Astrocyte (in vitro differentiated cells and primary cell): ENCODE measurements at regions not wholly inside any gene's neighbourhood (a gene's known extent, or its start where the extent isn't known, plus 50 kb on each side); places are given as distances from the start of the nearest gene placed in this dataset.

Experiments used
- DNase-seq: peaks from one replicate; pipeline ENCODE4 v3.0.0-alpha.2; 2010; ENCODE audit warnings: low read depth
- FAIRE-seq: peaks from 2 replicates; lab custom pipeline; 2011; peaks lifted over from hg19 to GRCh38; lab: Jason Lieb, UNC
- H2AFZ ChIP-seq: 2 replicates; pipeline ENCODE4 v1.6.0; 2012; ENCODE audit warnings: low read depth, low read length, inconsistent platforms
- H3K27ac ChIP-seq: 2 replicates; pipeline ENCODE4 v1.5.1; 2011; ENCODE audit warnings: low read depth, low read length, inconsistent platforms
- H3K27me3 ChIP-seq: 2 replicates; pipeline ENCODE4 v1.6.0; 2011; ENCODE audit warnings: low read length, inconsistent platforms; ENCODE audit not compliant: insufficient read depth
- H3K36me3 ChIP-seq: 2 replicates; pipeline ENCODE4 v1.5.1; 2011; ENCODE audit warnings: low read length, inconsistent platforms; ENCODE audit not compliant: insufficient read depth
- H3K4me1 ChIP-seq: 2 replicates; pipeline ENCODE4 v1.5.1; 2011; ENCODE audit warnings: low read length, inconsistent platforms; ENCODE audit not compliant: insufficient read depth
- H3K4me2 ChIP-seq: 2 replicates; pipeline ENCODE4 v1.6.0; 2012; ENCODE audit warnings: low read length, inconsistent platforms
- H3K4me3 ChIP-seq: 2 replicates; pipeline ENCODE4 v1.5.1; 2011; ENCODE audit warnings: low read depth, mild to moderate bottlenecking, low read length, inconsistent platforms; ENCODE audit not compliant: insufficient read depth
- H3K79me2 ChIP-seq: 2 replicates; pipeline ENCODE4 v1.6.0; 2012; ENCODE audit warnings: mild to moderate bottlenecking, low read length, inconsistent platforms; ENCODE audit not compliant: insufficient read depth
- H3K9ac ChIP-seq: 2 replicates; pipeline ENCODE4 v1.6.0; 2012; ENCODE audit warnings: mild to moderate bottlenecking, low read length, inconsistent platforms
- H3K9me3 ChIP-seq: 2 replicates; pipeline ENCODE4 v1.5.1; 2012; ENCODE audit warnings: low read depth, mild to moderate bottlenecking, low read length, inconsistent platforms; ENCODE audit not compliant: insufficient read depth
- H4K20me1 ChIP-seq: 2 replicates; pipeline ENCODE4 v1.6.0; 2012; ENCODE audit warnings: low read length, inconsistent platforms; ENCODE audit not compliant: insufficient read depth
- H3K27ac Mint-ChIP-seq: one replicate; pipeline ENCODE4 v1.8.0; 2021; ENCODE audit warnings: mild to moderate bottlenecking, mixed read lengths; ENCODE audit not compliant: unreplicated experiment
- H3K27me3 Mint-ChIP-seq: one replicate; pipeline ENCODE4 v1.8.0; 2021; ENCODE audit warnings: low read depth, mixed read lengths; ENCODE audit not compliant: unreplicated experiment
- H3K36me3 Mint-ChIP-seq: one replicate; pipeline ENCODE4 v1.8.0; 2021; ENCODE audit warnings: low read depth, mixed read lengths; ENCODE audit not compliant: unreplicated experiment
- H3K4me1 Mint-ChIP-seq: one replicate; pipeline ENCODE4 v1.8.0; 2021; ENCODE audit warnings: low read depth, mixed read lengths; ENCODE audit not compliant: unreplicated experiment
- H3K4me3 Mint-ChIP-seq: one replicate; pipeline ENCODE4 v1.8.0; 2021; ENCODE audit warnings: mild to moderate bottlenecking, moderate library complexity, mixed read lengths; ENCODE audit not compliant: unreplicated experiment
- H3K9me3 Mint-ChIP-seq: one replicate; pipeline ENCODE4 v1.8.0; 2021; ENCODE audit warnings: mild to moderate bottlenecking, mixed read lengths; ENCODE audit not compliant: unreplicated experiment
- CTCF ChIP-seq: IDR thresholded peaks from 2 replicates; pipeline ENCODE4 v1.5.1; 2011; ENCODE audit warnings: low read depth, mild to moderate bottlenecking, inconsistent platforms, low read length, moderate library complexity; ENCODE audit not compliant: insufficient read depth
- EZH2 ChIP-seq: IDR thresholded peaks from 2 replicates; pipeline ENCODE4 v1.6.1; 2012; ENCODE audit warnings: mild to moderate bottlenecking, low read length, inconsistent platforms; ENCODE audit not compliant: insufficient read depth

- no peak overlapping the region for H3K4me3 ChIP-seq
- Mint-ChIP-seq H3K27me3 (no peaks in the 10 kb centered on the region), H3K4me3 (no peak overlapping the region), H3K4me1 (peaks cover 11% of the 10 kb centered on the region), H3K27ac (no peak overlapping the region), H3K36me3 (no peaks in the 10 kb centered on the region), H3K9me3 (peaks cover 4% of the 10 kb centered on the region)
- no peaks in the 10 kb centered on the region for H3K9me3 ChIP-seq
- FAIRE-seq: no peak
- no peak overlapping the region for H3K27ac ChIP-seq
- DNase-seq: no peak
- H4K20me1 ChIP-seq: no peaks in the 10 kb centered on the region
- H3K9ac ChIP-seq: no peak overlapping the region
- H3K4me1 ChIP-seq: peaks cover 4% of the 10 kb centered on the region
- TF ChIP-seq EZH2 (no peak), CTCF (no peak)
- no peaks in the 10 kb centered on the region for H3K36me3 ChIP-seq
- H3K27me3 ChIP-seq: peaks cover 6% of the 10 kb centered on the region
- H2AFZ ChIP-seq: no peak overlapping the region
- H3K79me2 ChIP-seq: no peaks in the 10 kb centered on the region
- no peak overlapping the region for H3K4me2 ChIP-seq
These were observed 100.4 kb upstream of the ETV6 start for GRCh38 chr12:11549119-11549518.

GRCh38 chr12:11553871-11554533 lies 95.5 kb upstream of the ETV6 start:
- TF ChIP-seq CTCF: peak; percentile 76
- TF ChIP-seq EZH2: no peak

GRCh38 chr12:11555195-11555594 lies 94.3 kb upstream of the ETV6 start:
- Mint-ChIP-seq H3K9me3 (no peaks in the 10 kb centered on the region), H3K36me3 (peaks cover 3% of the 10 kb centered on the region), H3K4me3 (no peak overlapping the region), H3K27me3 (peaks cover 10% of the 10 kb centered on the region), H3K27ac (no peak overlapping the region), H3K4me1 (peaks cover 13% of the 10 kb centered on the region)
- no peak for FAIRE-seq
- Histone ChIP-seq H3K9me3 (no peaks in the 10 kb centered on the region), H3K9ac (no peak overlapping the region), H3K4me1 (no peaks in the 10 kb centered on the region), H2AFZ (no peak overlapping the region), H3K27me3 (peaks cover 35% of the 10 kb centered on the region), H3K79me2 (no peaks in the 10 kb centered on the region), H3K4me2 (no peak overlapping the region), H3K36me3 (no peaks in the 10 kb centered on the region), H3K4me3 (no peak overlapping the region), H3K27ac (no peak overlapping the region), H4K20me1 (no peaks in the 10 kb centered on the region)
- TF ChIP-seq EZH2: no peak
- TF ChIP-seq CTCF: no peak
- no peak for DNase-seq

More at GRCh38 chr12:11553871-11554533, 95.5 kb upstream of the ETV6 start:
- H3K36me3 Mint-ChIP-seq: peaks cover under 1% of the 10 kb centered on the region
- Histone ChIP-seq H3K4me1 (no peaks in the 10 kb centered on the region), H3K4me2 (no peak overlapping the region), H3K9me3 (no peaks in the 10 kb centered on the region), H3K27ac (no peak overlapping the region), H3K79me2 (no peaks in the 10 kb centered on the region), H3K9ac (no peak overlapping the region), H3K36me3 (no peaks in the 10 kb centered on the region), H3K27me3 (peaks cover 26% of the 10 kb centered on the region), H4K20me1 (no peaks in the 10 kb centered on the region), H2AFZ (no peak overlapping the region), H3K4me3 (no peak overlapping the region)
- peaks cover 10% of the 10 kb centered on the region for H3K27me3 Mint-ChIP-seq
- no peak overlapping the region for H3K27ac Mint-ChIP-seq
- peak; percentile 41 for DNase-seq
- FAIRE-seq: peak; percentile 91
- peaks cover 13% of the 10 kb centered on the region for H3K4me1 Mint-ChIP-seq
- H3K9me3 Mint-ChIP-seq: no peaks in the 10 kb centered on the region
- H3K4me3 Mint-ChIP-seq: no peak overlapping the region
